ENCODE measurements at regions not wholly inside any gene's neighbourhood (a gene's known extent, or its start where the extent isn't known, plus 50 kb on each side); places are given as distances from the start of the nearest gene placed in this dataset.

- TF ChIP-seq, protein P1, sequence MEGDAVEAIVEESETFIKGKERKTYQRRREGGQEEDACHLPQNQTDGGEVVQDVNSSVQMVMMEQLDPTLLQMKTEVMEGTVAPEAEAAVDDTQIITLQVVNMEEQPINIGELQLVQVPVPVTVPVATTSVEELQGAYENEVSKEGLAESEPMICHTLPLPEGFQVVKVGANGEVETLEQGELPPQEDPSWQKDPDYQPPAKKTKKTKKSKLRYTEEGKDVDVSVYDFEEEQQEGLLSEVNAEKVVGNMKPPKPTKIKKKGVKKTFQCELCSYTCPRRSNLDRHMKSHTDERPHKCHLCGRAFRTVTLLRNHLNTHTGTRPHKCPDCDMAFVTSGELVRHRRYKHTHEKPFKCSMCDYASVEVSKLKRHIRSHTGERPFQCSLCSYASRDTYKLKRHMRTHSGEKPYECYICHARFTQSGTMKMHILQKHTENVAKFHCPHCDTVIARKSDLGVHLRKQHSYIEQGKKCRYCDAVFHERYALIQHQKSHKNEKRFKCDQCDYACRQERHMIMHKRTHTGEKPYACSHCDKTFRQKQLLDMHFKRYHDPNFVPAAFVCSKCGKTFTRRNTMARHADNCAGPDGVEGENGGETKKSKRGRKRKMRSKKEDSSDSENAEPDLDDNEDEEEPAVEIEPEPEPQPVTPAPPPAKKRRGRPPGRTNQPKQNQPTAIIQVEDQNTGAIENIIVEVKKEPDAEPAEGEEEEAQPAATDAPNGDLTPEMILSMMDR (conservative IDR thresholded peaks at IDR 0.05; ENCODE audit: low read depth, low read length): no peak
- no peak for TF ChIP-seq EZH2 (IDR thresholded peaks at IDR 0.05; ENCODE audit: low read length, unreplicated experiment)
Observed at GRCh38 chr2:195338856-195339255, 318.2 kb upstream of the SLC39A10 start.
